GM19099 (cell line): ENCODE measurements at regions not wholly inside any gene's neighbourhood (a gene's known extent, or its start where the extent isn't known, plus 50 kb on each side); places are given as distances from the start of the nearest gene placed in this dataset.

Source experiments
- POLR2A ChIP-seq: IDR thresholded peaks from 3 replicates; pipeline ENCODE4 v1.6.1; 2011; ENCODE audit warnings: low read depth; ENCODE audit not compliant: insufficient read length; ENCODE audit errors: extremely low read depth

DNA sequence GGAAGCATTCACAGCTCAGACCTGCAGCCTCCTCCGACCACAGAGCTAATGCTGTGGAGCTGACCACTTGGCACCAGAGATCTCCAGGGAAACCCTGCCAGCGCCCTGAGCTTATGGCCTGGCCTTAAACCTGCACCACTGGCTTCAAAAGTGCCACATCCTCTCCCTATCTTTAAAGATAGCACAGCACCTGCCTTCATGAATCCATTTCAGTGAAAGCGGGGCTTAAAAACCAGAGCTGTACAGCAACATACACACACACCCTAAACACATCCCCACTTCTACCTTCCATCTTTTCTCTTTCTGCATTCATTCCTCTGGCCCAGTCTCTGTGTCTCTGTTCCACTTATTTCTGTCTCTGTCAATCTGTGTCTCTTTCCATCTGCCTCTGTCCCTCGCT, 59.8 kb upstream of the CCDC167 start:
- TF ChIP-seq POLR2A: no peak

DNA sequence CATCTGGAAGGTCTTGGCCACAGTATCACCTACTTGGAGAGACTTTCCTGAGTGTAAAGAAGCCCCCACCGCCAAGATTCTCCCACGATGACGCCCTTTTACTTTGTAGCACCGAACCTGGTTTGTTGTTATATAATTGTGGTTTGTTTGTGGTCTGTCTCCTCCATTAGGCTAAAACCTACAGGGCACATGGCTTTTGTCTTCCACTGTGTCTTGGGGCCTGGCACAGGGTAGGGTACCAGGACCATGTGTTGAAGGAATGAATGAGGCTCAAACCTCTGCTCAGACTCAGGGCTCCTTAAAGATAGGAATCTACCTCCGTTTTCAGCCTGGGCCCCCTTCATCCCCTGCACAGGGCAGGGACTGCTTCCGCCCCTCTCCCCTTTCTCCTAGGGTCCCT, 59.4 kb upstream of the CCDC167 start:
- no peak for TF ChIP-seq POLR2A

- TF ChIP-seq POLR2A: no peak
These were observed 59.0 kb upstream of the CCDC167 start for GRCh38 chr6:37558646-37559045.

DNA sequence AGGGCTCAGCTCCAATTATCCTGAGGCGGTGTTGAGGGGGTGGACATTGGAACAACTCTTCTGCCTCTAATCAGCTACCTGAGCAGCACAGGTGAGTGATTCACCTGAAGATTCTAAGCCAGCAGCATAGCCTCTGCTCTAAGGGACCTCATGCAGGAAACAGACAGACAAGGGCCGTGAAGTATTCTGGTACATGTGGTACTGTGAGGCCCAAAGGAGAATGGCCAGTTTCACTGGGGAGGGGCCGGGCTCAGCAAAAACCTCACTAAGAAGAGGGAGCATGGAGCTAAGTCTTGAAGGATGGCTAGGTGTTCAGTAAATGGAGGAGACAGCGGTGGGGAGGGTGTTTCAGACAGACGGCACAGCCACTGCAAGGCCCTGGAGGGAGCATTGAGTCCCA, 58.5 kb upstream of the CCDC167 start:
- no peak for TF ChIP-seq POLR2A

- TF ChIP-seq POLR2A: no peak
These were observed 58.0 kb upstream of the CCDC167 start for GRCh38 chr6:37557645-37558114.

- peak; percentile 34 for TF ChIP-seq POLR2A
These were observed 57.4 kb upstream of the CCDC167 start for GRCh38 chr6:37556881-37557644.

DNA sequence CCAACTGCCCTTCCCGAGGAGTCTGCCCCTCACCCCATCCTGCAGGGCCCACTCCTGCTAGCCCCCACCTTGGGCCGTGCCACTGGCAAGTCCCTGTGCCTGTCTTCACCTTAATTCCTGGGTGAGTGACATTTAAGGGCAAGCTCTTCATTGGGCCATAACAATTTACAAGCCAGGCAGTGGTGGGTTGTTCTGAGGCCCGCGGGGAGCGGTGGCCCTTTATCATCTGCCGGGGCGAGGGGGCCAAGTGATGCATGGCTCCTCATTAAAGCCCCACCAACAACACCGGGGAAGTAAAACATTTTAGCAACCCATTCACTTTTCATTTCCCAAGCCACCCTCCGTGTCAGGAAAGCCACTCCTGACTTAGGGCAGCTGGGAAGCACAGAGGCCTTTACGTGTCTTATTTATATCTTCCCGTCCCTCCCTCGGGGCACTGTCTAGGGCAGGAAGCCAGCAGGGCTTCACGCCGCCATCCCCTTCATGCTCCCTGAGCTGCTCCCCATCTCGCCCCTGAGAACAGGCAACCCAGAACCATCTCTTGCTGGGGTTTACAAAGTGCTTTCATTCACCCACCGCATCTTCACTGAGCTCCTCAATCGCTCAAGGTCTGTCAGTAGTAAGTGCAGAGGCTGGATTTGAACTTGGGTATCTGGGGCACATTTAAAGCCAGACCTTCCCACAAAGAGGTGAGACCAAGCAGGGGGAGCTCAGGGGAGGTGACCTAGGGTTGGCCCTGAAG, 55.5 kb upstream of the CCDC167 start:
- TF ChIP-seq POLR2A: peak; percentile 52

- peak; percentile 40 for TF ChIP-seq POLR2A
These were observed 54.8 kb upstream of the CCDC167 start for GRCh38 chr6:37554480-37554819.

DNA sequence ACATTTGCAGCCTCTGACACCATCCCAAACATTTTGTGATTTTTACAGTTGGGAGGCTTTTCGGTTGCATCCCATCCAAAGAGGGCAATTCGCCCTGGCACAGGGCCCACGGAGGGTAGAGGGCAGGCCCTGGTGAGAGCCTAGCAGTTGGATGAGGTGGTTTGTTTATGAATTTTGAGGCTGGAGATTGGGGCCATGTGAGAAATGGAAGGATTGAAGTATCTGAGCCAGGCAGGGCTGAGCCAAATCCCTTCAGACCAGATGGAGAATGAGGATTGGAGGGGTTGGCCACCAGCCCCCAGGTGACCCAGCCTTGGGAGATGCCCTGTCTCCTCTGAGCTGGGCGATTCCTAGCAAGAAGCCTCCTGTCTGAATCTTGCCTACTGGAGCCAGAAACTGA, 52.6 kb upstream of the CCDC167 start:
- TF ChIP-seq POLR2A: no peak

DNA sequence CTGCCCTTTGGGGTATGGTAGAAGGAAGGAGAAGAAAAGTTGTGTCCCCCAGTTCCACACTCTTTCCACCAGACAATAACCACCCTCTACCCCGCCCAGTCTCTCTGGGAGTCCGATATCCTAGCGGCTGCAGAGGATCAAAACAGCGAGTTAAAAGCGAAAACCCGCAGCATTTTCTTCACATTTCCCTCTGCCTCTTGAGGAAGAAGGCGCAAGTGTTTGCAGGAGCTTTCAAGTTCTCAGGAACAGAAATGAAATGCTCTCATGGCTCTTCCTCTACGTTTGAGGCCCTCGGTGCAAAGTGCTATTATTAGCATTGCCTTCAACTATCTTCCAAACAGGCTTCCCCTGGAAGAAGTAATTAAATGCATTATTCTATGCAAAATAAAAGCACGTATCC, 52.2 kb upstream of the CCDC167 start:
- TF ChIP-seq POLR2A: no peak

DNA sequence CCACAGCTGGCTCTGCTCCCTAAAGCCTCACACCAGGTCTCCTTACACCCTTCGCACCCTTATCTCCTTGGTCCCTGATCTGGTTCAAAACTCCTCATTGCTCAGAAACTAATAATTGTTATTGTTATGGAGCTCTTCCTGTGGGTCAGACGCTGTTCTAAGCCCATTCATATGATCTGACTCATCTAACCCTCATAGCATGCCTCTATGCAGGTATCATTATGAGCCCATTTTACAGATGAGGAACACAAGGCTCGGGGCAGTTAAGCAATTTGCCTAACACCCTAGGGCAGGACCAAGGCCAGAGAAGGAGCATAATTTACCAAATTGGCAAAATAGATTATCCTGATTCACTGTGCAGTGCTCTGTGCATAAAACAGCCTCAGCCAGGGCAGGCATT, 51.8 kb upstream of the CCDC167 start:
- TF ChIP-seq POLR2A: no peak

DNA sequence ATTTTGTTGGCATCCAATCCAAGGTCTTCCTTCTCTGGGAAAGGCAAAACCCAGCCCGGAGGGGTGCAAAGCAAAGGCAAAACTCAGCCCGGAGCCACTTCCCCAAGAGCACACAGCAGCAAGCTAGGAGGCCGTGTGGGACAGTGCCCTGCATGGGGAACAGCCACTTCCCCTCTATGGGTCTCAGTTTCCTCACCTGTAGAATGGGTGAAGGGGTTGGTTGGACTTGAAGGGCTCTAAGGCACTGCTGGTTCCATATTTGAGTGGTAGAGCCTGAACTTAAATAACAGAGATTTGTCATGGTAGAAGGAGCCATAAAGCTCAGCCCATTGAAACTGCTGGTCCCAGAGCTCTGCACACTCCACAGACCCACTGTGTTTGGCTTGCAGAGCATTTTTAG, 51.3 kb upstream of the CCDC167 start:
- TF ChIP-seq POLR2A: no peak

GRCh38 chr6:37550191-37550831, 50.6 kb upstream of the CCDC167 start:
- no peak for TF ChIP-seq POLR2A

DNA sequence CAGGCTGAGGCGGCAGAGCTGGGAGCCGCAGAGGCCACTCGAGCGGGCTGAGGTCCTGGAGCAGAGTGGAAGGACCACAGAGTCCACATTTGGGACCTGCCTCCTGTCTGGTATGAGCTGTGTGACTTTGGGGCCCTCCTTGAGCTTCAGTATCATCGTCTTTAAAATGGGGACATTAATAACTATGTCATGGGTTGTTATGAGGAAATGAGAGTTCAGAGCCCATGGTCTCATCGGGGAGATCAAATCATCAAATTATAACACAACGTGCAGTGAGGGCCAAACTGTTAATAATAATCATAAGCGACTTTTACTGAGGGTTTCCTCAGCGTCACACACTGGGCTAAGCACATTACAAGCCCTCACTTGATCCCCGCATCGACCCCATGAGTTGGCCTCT, 49.9 kb upstream of the CCDC167 start:
- TF ChIP-seq POLR2A: no peak
